Progenitor cell of endocrine pancreas (in vitro differentiated cells): ENCODE measurements at regions not wholly inside any gene's neighbourhood (a gene's known extent, or its start where the extent isn't known, plus 50 kb on each side); places are given as distances from the start of the nearest gene placed in this dataset.

Experiments used
- DNase-seq: peaks from one replicate; pipeline ENCODE4 v3.0.0; 2021; ENCODE audit warnings: low spot score; ENCODE audit not compliant: unreplicated experiment
- H3K27ac Mint-ChIP-seq: 2 replicates; pipeline ENCODE4 v1.8.0; 2021; ENCODE audit warnings: mild to moderate bottlenecking, moderate library complexity, mixed read lengths
- H3K27me3 Mint-ChIP-seq: 2 replicates; pipeline ENCODE4 v1.8.0; 2021; ENCODE audit warnings: mixed read lengths
- H3K36me3 Mint-ChIP-seq: 2 replicates; pipeline ENCODE4 v1.8.0; 2022; ENCODE audit warnings: mixed read lengths; ENCODE audit not compliant: insufficient read depth
- H3K4me1 Mint-ChIP-seq: 2 replicates; pipeline ENCODE4 v1.8.0; 2021; ENCODE audit warnings: low read depth, mixed read lengths
- H3K4me3 Mint-ChIP-seq: 2 replicates; pipeline ENCODE4 v1.8.0; 2021; ENCODE audit warnings: low read depth, mild to moderate bottlenecking, moderate library complexity, mixed read lengths
- H3K9me3 Mint-ChIP-seq: 2 replicates; pipeline ENCODE4 v1.8.0; 2021; ENCODE audit warnings: low read depth, mixed read lengths
- TF ChIP-seq, protein P1 (sequence below): fragments of 200-600 bp; sonication (generic); IDR thresholded peaks from one replicate; pipeline ENCODE4 v1.5.0; 2021; ENCODE audit warnings: antibody characterized with exemption, mild to moderate bottlenecking; ENCODE audit not compliant: unreplicated experiment

DNA sequence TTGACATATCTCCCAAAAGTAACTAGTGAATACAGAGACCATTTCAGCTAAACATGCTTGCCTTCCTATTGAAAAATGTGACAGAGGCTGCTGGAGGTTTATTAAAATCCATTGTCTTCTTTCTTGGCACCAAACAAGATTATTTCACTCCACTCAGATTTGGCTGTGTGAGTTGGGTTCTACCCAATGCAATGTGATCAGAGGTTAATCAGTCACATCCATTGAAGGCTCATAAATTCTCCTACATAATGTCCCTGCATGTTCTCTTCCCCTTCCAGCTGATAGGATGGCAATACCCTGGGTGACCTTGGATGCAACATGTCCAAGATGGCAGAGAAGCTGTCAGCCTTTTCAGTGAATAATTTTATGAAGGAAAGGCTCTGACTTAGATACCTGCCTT lies 54.5 kb downstream of the TKTL2 start:
- Mint-ChIP-seq H3K4me1 (peaks cover 2% of the 10 kb centered on the region), H3K9me3 (no peaks in the 10 kb centered on the region), H3K4me3 (no peak overlapping the region), H3K36me3 (no peaks in the 10 kb centered on the region), H3K27me3 (no peaks in the 10 kb centered on the region), H3K27ac (no peak overlapping the region)
- TF ChIP-seq, protein P1, sequence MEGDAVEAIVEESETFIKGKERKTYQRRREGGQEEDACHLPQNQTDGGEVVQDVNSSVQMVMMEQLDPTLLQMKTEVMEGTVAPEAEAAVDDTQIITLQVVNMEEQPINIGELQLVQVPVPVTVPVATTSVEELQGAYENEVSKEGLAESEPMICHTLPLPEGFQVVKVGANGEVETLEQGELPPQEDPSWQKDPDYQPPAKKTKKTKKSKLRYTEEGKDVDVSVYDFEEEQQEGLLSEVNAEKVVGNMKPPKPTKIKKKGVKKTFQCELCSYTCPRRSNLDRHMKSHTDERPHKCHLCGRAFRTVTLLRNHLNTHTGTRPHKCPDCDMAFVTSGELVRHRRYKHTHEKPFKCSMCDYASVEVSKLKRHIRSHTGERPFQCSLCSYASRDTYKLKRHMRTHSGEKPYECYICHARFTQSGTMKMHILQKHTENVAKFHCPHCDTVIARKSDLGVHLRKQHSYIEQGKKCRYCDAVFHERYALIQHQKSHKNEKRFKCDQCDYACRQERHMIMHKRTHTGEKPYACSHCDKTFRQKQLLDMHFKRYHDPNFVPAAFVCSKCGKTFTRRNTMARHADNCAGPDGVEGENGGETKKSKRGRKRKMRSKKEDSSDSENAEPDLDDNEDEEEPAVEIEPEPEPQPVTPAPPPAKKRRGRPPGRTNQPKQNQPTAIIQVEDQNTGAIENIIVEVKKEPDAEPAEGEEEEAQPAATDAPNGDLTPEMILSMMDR = no peak
- no peak for DNase-seq

DNA sequence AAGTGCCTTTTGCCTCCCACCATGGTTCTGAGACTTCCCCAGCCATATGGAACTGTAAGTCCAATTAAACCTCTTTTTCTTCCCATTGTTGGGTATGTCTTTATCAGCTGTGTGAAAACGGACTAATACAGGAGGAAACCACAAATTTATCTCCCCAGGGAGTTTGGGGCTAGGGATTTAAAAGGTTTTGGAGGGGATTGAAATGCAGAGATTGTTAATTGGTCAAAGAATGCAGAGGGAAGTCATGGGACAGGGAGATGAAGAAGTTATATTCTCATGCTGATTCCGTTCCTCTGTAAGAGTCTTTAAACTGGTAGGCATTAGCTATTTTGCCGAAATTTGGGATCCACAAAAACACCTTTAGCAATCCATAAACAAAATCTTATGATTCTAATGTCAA lies 57.9 kb downstream of the TKTL2 start:
- Mint-ChIP-seq H3K27me3 (no peaks in the 10 kb centered on the region), H3K4me3 (no peak overlapping the region), H3K27ac (no peak overlapping the region), H3K9me3 (peaks cover 5% of the 10 kb centered on the region), H3K4me1 (peaks cover 2% of the 10 kb centered on the region), H3K36me3 (peaks cover 2% of the 10 kb centered on the region)
- TF ChIP-seq, protein P1 = no peak
- DNase-seq = no peak

DNA sequence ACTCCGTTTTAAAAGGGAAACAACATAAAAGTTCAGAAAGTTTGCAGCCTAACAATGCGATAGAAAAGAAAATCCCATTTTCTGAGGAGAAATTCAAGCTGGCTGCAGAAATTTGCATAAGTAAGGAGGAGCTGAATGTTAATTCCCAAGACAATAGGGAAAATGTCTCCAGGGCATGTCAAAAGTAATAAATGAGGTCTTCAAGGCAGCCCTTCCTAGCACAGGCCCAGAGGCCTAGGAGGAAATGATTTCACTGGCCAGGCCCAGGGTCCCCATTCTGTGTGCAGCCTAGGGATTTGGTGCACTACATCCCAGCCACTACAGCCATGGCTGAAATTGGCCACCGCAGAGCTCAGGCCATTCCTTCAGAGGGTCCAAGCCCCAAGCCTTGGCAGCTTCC lies 59.3 kb downstream of the TKTL2 start:
- H3K4me1 Mint-ChIP-seq = peaks cover 2% of the 10 kb centered on the region
- TF ChIP-seq, protein P1 = no peak
- H3K27ac Mint-ChIP-seq = no peak overlapping the region
- DNase-seq = no peak
- H3K27me3 Mint-ChIP-seq = no peaks in the 10 kb centered on the region
- no peak overlapping the region for H3K4me3 Mint-ChIP-seq
- peaks cover 5% of the 10 kb centered on the region for H3K9me3 Mint-ChIP-seq
- peaks cover 2% of the 10 kb centered on the region for H3K36me3 Mint-ChIP-seq

DNA sequence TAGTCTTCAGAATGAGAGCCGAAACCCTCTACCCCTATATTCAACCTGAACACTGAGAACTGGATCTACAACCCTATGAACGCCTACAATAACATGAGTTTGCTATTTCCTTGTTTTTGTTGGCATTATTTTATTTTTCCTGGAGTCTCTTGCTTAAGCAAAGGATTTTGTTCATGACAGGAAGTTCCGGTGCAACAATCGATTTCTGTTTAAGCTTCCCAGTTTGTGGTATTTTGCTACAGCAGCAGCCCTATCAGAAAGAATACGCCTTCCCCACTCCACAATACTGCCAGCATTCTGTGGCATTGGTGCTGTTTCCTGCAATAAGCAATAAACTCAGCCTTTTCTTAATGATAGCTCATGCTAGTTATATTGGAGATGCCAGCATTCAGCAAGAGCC lies 60.9 kb downstream of the NPY5R start:
- DNase-seq = no peak
- Mint-ChIP-seq H3K9me3 (peaks cover under 1% of the 10 kb centered on the region), H3K4me3 (peak overlapping the region; percentile 70), H3K4me1 (peaks cover 23% of the 10 kb centered on the region), H3K36me3 (no peaks in the 10 kb centered on the region), H3K27me3 (no peaks in the 10 kb centered on the region), H3K27ac (peak overlapping the region; percentile 97)
- TF ChIP-seq, protein P1 = no peak

DNA sequence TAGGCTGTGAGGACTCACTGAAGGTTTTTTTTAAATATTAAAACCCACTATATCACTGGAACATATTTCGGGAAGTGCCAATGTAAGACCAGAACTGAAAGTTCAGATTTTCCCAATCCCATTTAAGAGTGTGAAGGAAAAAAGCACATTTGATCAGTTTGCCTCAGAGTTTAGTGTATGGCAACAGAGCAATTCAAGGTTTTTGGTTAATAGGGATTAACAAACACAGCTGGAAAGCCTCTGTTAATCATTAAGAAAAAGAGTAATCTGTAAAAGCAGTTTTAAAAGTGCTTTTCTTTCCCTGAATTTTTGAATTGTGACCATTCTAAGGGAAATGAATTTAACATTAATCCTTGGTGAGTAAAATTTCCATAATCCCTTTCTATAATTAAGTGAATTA lies 60.4 kb downstream of the NPY5R start:
- Mint-ChIP-seq H3K36me3 (no peaks in the 10 kb centered on the region), H3K9me3 (peaks cover 2% of the 10 kb centered on the region), H3K4me3 (peak overlapping the region; percentile 70), H3K4me1 (peaks cover 23% of the 10 kb centered on the region), H3K27me3 (no peaks in the 10 kb centered on the region), H3K27ac (peak overlapping the region; percentile 97)
- TF ChIP-seq, protein P1 = no peak
- DNase-seq = no peak
